KOPT-K1 (cell line): ENCODE measurements at regions not wholly inside any gene's neighbourhood (a gene's known extent, or its start where the extent isn't known, plus 50 kb on each side); places are given as distances from the start of the nearest gene placed in this dataset.
A peak's percentile ranks its signal among the peaks of the same experiment; 100 is the strongest.
"Not testable (repeated sequence)": the region's sequence is repeated elsewhere in the genome, so short reads cannot be mapped to it uniquely, and the experiment has no call there.

ENCODE experiments used
- H3K27ac ChIP-seq: fragments of 200-600 bp; sonication (generic); 2 replicates; pipeline ENCODE4 v1.5.1; 2016; ENCODE audit warnings: antibody characterized with exemption, mild to moderate bottlenecking, low read depth, low read length; ENCODE audit not compliant: poor library complexity, severe bottlenecking
- H3K36me3 ChIP-seq: fragments of 200-600 bp; sonication (generic); 2 replicates; pipeline ENCODE4 v1.5.1; 2017; ENCODE audit warnings: antibody characterized with exemption, mild to moderate bottlenecking, low read length, moderate library complexity; ENCODE audit not compliant: insufficient read depth
- H3K9me3 ChIP-seq: fragments of 200-600 bp; sonication (generic); 2 replicates; pipeline ENCODE4 v1.5.1; 2017; ENCODE audit warnings: antibody characterized with exemption, low read length, mild to moderate bottlenecking; ENCODE audit not compliant: insufficient read depth, poor library complexity, severe bottlenecking

GRCh38 chr12:96117460-96117859 lies 76.7 kb upstream of the ELK3 start:
- Histone ChIP-seq H3K27ac (no peak overlapping the region), H3K36me3 (no peaks in the 10 kb centered on the region), H3K9me3 (no peaks in the 10 kb centered on the region)

- H3K27ac ChIP-seq: no peak overlapping the region
- H3K9me3 ChIP-seq: no peaks in the 10 kb centered on the region
- H3K36me3 ChIP-seq: no peaks in the 10 kb centered on the region
Observed at GRCh38 chr12:96120359-96121100, 73.6 kb upstream of the ELK3 start.

DNA sequence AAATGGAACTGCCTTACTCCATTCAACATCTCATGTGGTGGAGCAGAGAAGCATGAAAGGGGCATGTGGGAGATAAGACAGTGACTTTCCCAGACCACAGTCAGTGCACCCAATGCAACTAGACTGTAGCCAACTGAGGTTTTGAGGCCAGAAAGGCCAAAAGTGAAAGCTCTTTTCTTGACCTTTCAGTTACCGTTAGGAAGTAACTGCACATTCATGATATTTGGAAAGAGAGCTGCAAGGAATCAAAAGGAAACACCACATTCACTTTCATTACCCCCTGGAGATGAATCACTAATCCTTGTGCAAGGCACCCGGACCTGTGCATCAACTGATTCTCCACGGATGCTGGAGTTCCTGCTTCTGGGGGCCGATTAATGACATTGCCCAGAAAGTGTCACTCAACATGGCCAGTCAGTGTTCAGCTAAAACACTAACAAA lies 72.9 kb upstream of the ELK3 start:
- H3K9me3 ChIP-seq: no peaks in the 10 kb centered on the region
- H3K36me3 ChIP-seq: no peaks in the 10 kb centered on the region
- H3K27ac ChIP-seq: no peak overlapping the region

GRCh38 chr12:96128292-96128691 lies 65.9 kb upstream of the ELK3 start:
- not testable (repeated sequence) for H3K36me3 ChIP-seq, H3K9me3 ChIP-seq, H3K27ac ChIP-seq

- no peaks in the 10 kb centered on the region for H3K9me3 ChIP-seq
- H3K27ac ChIP-seq: no peak overlapping the region
- H3K36me3 ChIP-seq: no peaks in the 10 kb centered on the region
Observed at GRCh38 chr12:96130396-96131059, 63.6 kb upstream of the ELK3 start.

- Histone ChIP-seq H3K9me3 (no peaks in the 10 kb centered on the region), H3K27ac (no peak overlapping the region), H3K36me3 (no peaks in the 10 kb centered on the region)
Observed at GRCh38 chr12:96131230-96131788, 62.9 kb upstream of the ELK3 start.

GRCh38 chr12:96132819-96133218 lies 61.4 kb upstream of the ELK3 start:
- H3K9me3 ChIP-seq: no peaks in the 10 kb centered on the region
- no peaks in the 10 kb centered on the region for H3K36me3 ChIP-seq
- H3K27ac ChIP-seq: no peak overlapping the region

DNA sequence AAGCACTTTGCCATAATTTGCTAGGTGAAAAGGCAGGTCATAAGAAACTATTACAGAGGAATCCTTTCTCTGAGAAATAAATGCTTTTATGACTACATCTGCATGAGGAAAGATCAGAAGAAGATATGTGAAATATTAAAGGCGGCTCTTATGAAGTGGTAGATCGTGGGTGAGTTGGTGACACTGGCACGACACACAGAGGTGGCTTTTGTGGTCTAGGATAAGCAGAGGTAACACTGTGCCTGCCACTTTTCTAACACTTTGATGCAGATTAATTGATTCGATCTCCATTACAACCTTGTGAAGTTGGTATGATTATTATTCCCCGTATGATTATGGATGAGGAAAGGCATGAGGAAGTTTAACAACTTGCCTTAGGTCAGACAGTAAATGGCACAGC lies 60.0 kb upstream of the ELK3 start:
- no peaks in the 10 kb centered on the region for H3K36me3 ChIP-seq
- H3K9me3 ChIP-seq: no peaks in the 10 kb centered on the region
- no peak overlapping the region for H3K27ac ChIP-seq

GRCh38 chr12:96136161-96136560 lies 58.0 kb upstream of the ELK3 start:
- Histone ChIP-seq H3K9me3 (no peaks in the 10 kb centered on the region), H3K27ac (no peak overlapping the region), H3K36me3 (no peaks in the 10 kb centered on the region)

GRCh38 chr12:96136725-96137378 lies 57.3 kb upstream of the ELK3 start:
- Histone ChIP-seq H3K27ac (no peak overlapping the region), H3K9me3 (no peaks in the 10 kb centered on the region), H3K36me3 (no peaks in the 10 kb centered on the region)

- no peaks in the 10 kb centered on the region for H3K9me3 ChIP-seq
- H3K27ac ChIP-seq: no peak overlapping the region
- no peaks in the 10 kb centered on the region for H3K36me3 ChIP-seq
Observed at GRCh38 chr12:96140174-96140573, 54.0 kb upstream of the ELK3 start.

GRCh38 chr12:96141216-96141912 lies 52.8 kb upstream of the ELK3 start:
- H3K9me3 ChIP-seq: no peaks in the 10 kb centered on the region
- no peak overlapping the region for H3K27ac ChIP-seq
- H3K36me3 ChIP-seq: no peaks in the 10 kb centered on the region

GRCh38 chr12:96143392-96143791 lies 50.8 kb upstream of the ELK3 start:
- Histone ChIP-seq H3K9me3 (no peaks in the 10 kb centered on the region), H3K27ac (peak overlapping the region; percentile 3), H3K36me3 (no peaks in the 10 kb centered on the region)

GRCh38 chr12:96143827-96144565 lies 50.2 kb upstream of the ELK3 start:
- Histone ChIP-seq H3K9me3 (no peaks in the 10 kb centered on the region), H3K27ac (peak overlapping the region; percentile 3), H3K36me3 (no peaks in the 10 kb centered on the region)
